Fibroblast of mammary gland (primary cell): ENCODE measurements at regions not wholly inside any gene's neighbourhood (a gene's known extent, or its start where the extent isn't known, plus 50 kb on each side); places are given as distances from the start of the nearest gene placed in this dataset.

Experiments used
- DNase-seq: peaks from one replicate; pipeline ENCODE4 v3.0.0-alpha.2; 2010; ENCODE audit warnings: low read depth
- H3K4me3 ChIP-seq: 2 replicates; pipeline ENCODE4 v1.5.1; 2011; ENCODE audit warnings: low read depth, mild to moderate bottlenecking, low read length, moderate library complexity; ENCODE audit not compliant: control insufficient read depth
- CTCF ChIP-seq: conservative IDR thresholded peaks from 2 replicates; pipeline ENCODE4 v1.5.1; 2011; ENCODE audit warnings: low read depth, low read length, inconsistent platforms; ENCODE audit not compliant: control insufficient read depth, insufficient read depth

GRCh38 chr5:28066856-28067255 lies 1028.5 kb upstream of the CDH9 start:
- H3K4me3 ChIP-seq = no peak overlapping the region
- no peak for TF ChIP-seq CTCF
- no peak for DNase-seq

- no peak for DNase-seq
- no peak overlapping the region for H3K4me3 ChIP-seq
- no peak for TF ChIP-seq CTCF
These were observed 1027.3 kb upstream of the CDH9 start for GRCh38 chr5:28065656-28066055.

- no peak overlapping the region for H3K4me3 ChIP-seq
- DNase-seq = no peak
- no peak for TF ChIP-seq CTCF
These were observed 1008.2 kb upstream of the CDH9 start for GRCh38 chr5:28046596-28046995.

GRCh38 chr5:28027851-28028250 lies 989.5 kb upstream of the CDH9 start:
- no peak for DNase-seq
- TF ChIP-seq CTCF = no peak
- no peak overlapping the region for H3K4me3 ChIP-seq

GRCh38 chr5:28017178-28017577 lies 978.8 kb upstream of the CDH9 start:
- DNase-seq = no peak
- H3K4me3 ChIP-seq = no peak overlapping the region
- TF ChIP-seq CTCF = no peak

GRCh38 chr5:28014779-28015178 lies 976.4 kb upstream of the CDH9 start:
- no peak overlapping the region for H3K4me3 ChIP-seq
- peak; percentile 36 for TF ChIP-seq CTCF
- DNase-seq = peak; percentile 6

GRCh38 chr5:28012538-28012937 lies 974.2 kb upstream of the CDH9 start:
- no peak overlapping the region for H3K4me3 ChIP-seq
- DNase-seq = no peak
- TF ChIP-seq CTCF = no peak
